IPS-20b (cell line): ENCODE measurements at regions not wholly inside any gene's neighbourhood (a gene's known extent, or its start where the extent isn't known, plus 50 kb on each side); places are given as distances from the start of the nearest gene placed in this dataset.

Experiments
- H3K27ac ChIP-seq: one replicate; pipeline ENCODE4 v1.5.1; 2013; ENCODE audit warnings: low read length
- H3K27me3 ChIP-seq: 2 replicates; pipeline ENCODE4 v1.6.1; 2013; ENCODE audit warnings: mild to moderate bottlenecking, low read length, inconsistent platforms; ENCODE audit not compliant: insufficient read depth
- H3K36me3 ChIP-seq: 2 replicates; pipeline ENCODE4 v1.6.1; 2013; ENCODE audit warnings: low read depth, mild to moderate bottlenecking, inconsistent platforms, low read length, moderate library complexity; ENCODE audit not compliant: insufficient read depth
- H3K4me1 ChIP-seq: 2 replicates; pipeline ENCODE4 v1.6.1; 2013; ENCODE audit warnings: mild to moderate bottlenecking, control low read depth, inconsistent platforms, low read length, moderate library complexity; ENCODE audit not compliant: insufficient read depth
- H3K4me3 ChIP-seq: 2 replicates; pipeline ENCODE4 v1.5.1; 2013; ENCODE audit warnings: mild to moderate bottlenecking, low read length, inconsistent platforms
- H3K9ac ChIP-seq: 2 replicates; pipeline ENCODE4 v1.6.1; 2013; ENCODE audit warnings: low read depth, mild to moderate bottlenecking, inconsistent platforms, low read length, moderate library complexity
- H3K9me3 ChIP-seq: 2 replicates; pipeline ENCODE4 v1.6.1; 2013; ENCODE audit warnings: mild to moderate bottlenecking, low read depth, low read length, inconsistent platforms; ENCODE audit not compliant: insufficient read depth

- H3K27ac ChIP-seq, result no peak overlapping the region
- H3K4me1 ChIP-seq, result no peaks in the 10 kb centered on the region
- H3K27me3 ChIP-seq, result no peaks in the 10 kb centered on the region
- H3K9me3 ChIP-seq, result no peaks in the 10 kb centered on the region
- H3K36me3 ChIP-seq, result no peaks in the 10 kb centered on the region
- no peak overlapping the region for H3K4me3 ChIP-seq
- no peak overlapping the region for H3K9ac ChIP-seq
Measured at GRCh38 chr13:44180876-44181536, 192.6 kb upstream of the SERP2 start.

GRCh38 chr13:44181931-44182330 lies 191.7 kb upstream of the SERP2 start:
- no peaks in the 10 kb centered on the region for H3K9me3 ChIP-seq
- H3K27me3 ChIP-seq, result no peaks in the 10 kb centered on the region

GRCh38 chr13:44184740-44185139 lies 188.9 kb upstream of the SERP2 start:
- H3K9me3 ChIP-seq, result no peaks in the 10 kb centered on the region
- H3K4me3 ChIP-seq, result no peak overlapping the region
- no peak overlapping the region for H3K27ac ChIP-seq
- H3K4me1 ChIP-seq, result no peaks in the 10 kb centered on the region
- no peaks in the 10 kb centered on the region for H3K27me3 ChIP-seq
- H3K36me3 ChIP-seq, result no peaks in the 10 kb centered on the region
- no peak overlapping the region for H3K9ac ChIP-seq

More at GRCh38 chr13:44181931-44182330, 191.7 kb upstream of the SERP2 start:
- H3K27ac ChIP-seq, result no peak overlapping the region
- no peaks in the 10 kb centered on the region for H3K4me1 ChIP-seq
- no peaks in the 10 kb centered on the region for H3K36me3 ChIP-seq
- no peak overlapping the region for H3K9ac ChIP-seq
- no peak overlapping the region for H3K4me3 ChIP-seq

- no peak overlapping the region for H3K9ac ChIP-seq
- no peaks in the 10 kb centered on the region for H3K27me3 ChIP-seq
- no peaks in the 10 kb centered on the region for H3K36me3 ChIP-seq
- no peak overlapping the region for H3K4me3 ChIP-seq
- H3K9me3 ChIP-seq, result no peaks in the 10 kb centered on the region
- H3K4me1 ChIP-seq, result no peaks in the 10 kb centered on the region
- H3K27ac ChIP-seq, result no peak overlapping the region
Measured at GRCh38 chr13:44188257-44188656, 185.4 kb upstream of the SERP2 start.

GRCh38 chr13:44189085-44189484 lies 184.5 kb upstream of the SERP2 start:
- H3K4me1 ChIP-seq, result no peaks in the 10 kb centered on the region
- H3K4me3 ChIP-seq, result no peak overlapping the region
- no peak overlapping the region for H3K9ac ChIP-seq
- H3K27me3 ChIP-seq, result no peaks in the 10 kb centered on the region
- no peaks in the 10 kb centered on the region for H3K36me3 ChIP-seq
- no peaks in the 10 kb centered on the region for H3K9me3 ChIP-seq
- no peak overlapping the region for H3K27ac ChIP-seq

DNA sequence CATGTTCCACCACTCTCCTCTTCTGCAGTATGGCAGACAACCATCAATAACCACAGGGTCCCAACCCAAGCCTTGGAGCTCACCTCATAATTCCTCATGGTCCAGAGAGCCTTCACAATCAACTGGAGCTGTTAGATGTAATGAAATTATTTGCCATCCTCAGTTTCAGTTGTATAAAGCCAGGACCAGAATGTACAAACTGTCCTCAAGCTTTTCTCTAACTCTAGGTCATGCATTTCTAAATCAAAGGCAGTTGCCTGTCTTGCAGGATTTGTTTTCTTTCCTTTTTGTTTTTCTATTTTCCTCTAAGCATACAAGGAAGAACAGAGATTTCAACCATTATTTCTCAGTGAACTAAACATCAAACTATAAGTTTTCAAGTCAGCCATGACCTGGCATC lies 182.5 kb upstream of the SERP2 start:
- Histone ChIP-seq H3K27me3 (no peaks in the 10 kb centered on the region), H3K9me3 (no peaks in the 10 kb centered on the region), H3K27ac (no peak overlapping the region), H3K36me3 (no peaks in the 10 kb centered on the region), H3K4me3 (no peak overlapping the region), H3K9ac (no peak overlapping the region), H3K4me1 (no peaks in the 10 kb centered on the region)

- H3K4me1 ChIP-seq, result no peaks in the 10 kb centered on the region
- no peaks in the 10 kb centered on the region for H3K9me3 ChIP-seq
- H3K4me3 ChIP-seq, result no peak overlapping the region
- H3K36me3 ChIP-seq, result no peaks in the 10 kb centered on the region
- no peaks in the 10 kb centered on the region for H3K27me3 ChIP-seq
- H3K27ac ChIP-seq, result no peak overlapping the region
- H3K9ac ChIP-seq, result no peak overlapping the region
Measured at GRCh38 chr13:44191504-44192171, 182.0 kb upstream of the SERP2 start.

GRCh38 chr13:44193731-44194130 lies 179.9 kb upstream of the SERP2 start:
- Histone ChIP-seq H3K36me3 (no peaks in the 10 kb centered on the region), H3K9ac (no peak overlapping the region), H3K4me1 (no peaks in the 10 kb centered on the region), H3K9me3 (no peaks in the 10 kb centered on the region), H3K27me3 (no peaks in the 10 kb centered on the region), H3K27ac (no peak overlapping the region), H3K4me3 (no peak overlapping the region)

DNA sequence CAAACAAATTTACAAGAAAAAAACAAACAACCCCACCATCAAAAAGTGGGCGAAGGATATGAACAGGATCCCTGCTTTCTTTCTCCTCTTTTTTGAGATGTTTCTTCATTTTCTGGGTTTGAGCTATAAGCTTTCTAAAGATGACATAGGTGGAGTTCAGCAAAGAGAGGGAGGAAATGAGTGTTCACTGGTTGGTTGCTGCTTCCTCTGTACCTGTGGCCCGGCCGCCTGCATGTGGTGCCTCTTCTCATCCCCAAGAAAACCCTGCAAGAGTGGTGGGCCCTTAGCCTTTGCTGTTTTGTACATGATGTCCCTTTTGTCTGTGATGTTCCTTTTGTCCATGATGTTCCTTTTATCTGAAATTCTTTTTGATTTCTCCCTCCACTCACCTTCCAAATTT lies 178.4 kb upstream of the SERP2 start:
- Histone ChIP-seq H3K4me3 (no peak overlapping the region), H3K27ac (no peak overlapping the region), H3K36me3 (no peaks in the 10 kb centered on the region), H3K9me3 (no peaks in the 10 kb centered on the region), H3K4me1 (no peaks in the 10 kb centered on the region), H3K9ac (no peak overlapping the region), H3K27me3 (no peaks in the 10 kb centered on the region)

- Histone ChIP-seq H3K36me3 (no peaks in the 10 kb centered on the region), H3K4me1 (no peaks in the 10 kb centered on the region), H3K27ac (no peak overlapping the region), H3K9ac (no peak overlapping the region), H3K27me3 (no peaks in the 10 kb centered on the region), H3K9me3 (no peaks in the 10 kb centered on the region), H3K4me3 (no peak overlapping the region)
Measured at GRCh38 chr13:44196196-44196751, 177.3 kb upstream of the SERP2 start.

DNA sequence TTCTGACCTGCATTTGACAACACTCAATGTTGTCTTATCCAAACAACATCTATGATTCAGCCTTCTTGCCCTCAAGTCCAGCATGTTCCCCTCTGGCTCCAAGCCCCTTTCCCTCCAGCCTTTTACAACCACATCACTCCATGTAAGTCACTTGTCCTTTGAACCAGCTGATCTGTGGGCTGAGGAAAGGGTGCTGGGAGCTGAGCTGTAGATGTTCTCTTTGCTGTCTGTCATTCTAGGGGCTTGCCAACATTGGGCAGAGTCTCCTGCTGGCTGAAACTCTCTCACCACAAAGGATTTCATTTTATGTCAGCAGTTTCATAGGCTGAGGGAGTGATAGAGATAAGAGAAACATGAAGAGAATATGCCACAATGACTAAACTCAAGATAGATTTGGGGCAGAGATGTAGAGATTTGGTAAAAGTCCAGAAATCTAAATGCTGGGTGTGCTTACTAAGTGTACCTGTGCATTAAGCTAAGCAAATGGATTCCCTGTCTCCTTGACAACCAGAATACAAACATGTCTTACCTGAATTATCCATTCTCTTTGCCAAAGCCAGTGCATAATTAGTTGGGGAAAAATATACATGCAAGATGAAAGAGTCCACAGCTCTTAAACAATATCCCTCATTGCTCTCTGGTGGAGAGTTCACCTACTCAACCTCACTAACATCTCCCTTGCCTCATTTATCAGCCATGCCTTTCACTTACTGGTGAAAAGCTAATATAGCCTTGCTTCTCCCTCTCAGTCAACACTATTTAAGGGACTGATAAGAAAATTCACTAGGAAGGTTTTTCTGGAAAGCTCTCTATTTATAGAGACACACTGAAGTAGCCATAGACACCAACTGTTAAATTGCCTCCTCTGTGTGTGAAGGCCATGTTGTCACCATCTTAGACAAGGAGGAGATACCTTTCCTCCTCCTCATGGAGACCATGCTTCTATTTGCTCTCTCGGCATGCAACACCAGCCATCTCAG lies 175.5 kb upstream of the SERP2 start:
- no peak overlapping the region for H3K4me3 ChIP-seq
- H3K36me3 ChIP-seq, result no peaks in the 10 kb centered on the region
- H3K27me3 ChIP-seq, result no peaks in the 10 kb centered on the region
- no peak overlapping the region for H3K9ac ChIP-seq
- no peak overlapping the region for H3K27ac ChIP-seq
- H3K4me1 ChIP-seq, result no peaks in the 10 kb centered on the region
- no peaks in the 10 kb centered on the region for H3K9me3 ChIP-seq
